Brain microvascular endothelial cell (primary cell): ENCODE measurements at regions not wholly inside any gene's neighbourhood (a gene's known extent, or its start where the extent isn't known, plus 50 kb on each side); places are given as distances from the start of the nearest gene placed in this dataset.

ENCODE experiments used
- DNase-seq: peaks from one replicate; pipeline ENCODE4 v3.0.0-alpha.2; 2020
- H3K27ac ChIP-seq: fragments of 250-450 bp; sonication (Bioruptor Pico); 2 replicates; pipeline ENCODE4 v1.5.1; 2020; ENCODE audit warnings: mild to moderate bottlenecking, moderate library complexity
- H3K27me3 ChIP-seq: fragments of 250-450 bp; sonication (Bioruptor Pico); replicated peaks from 2 replicates; pipeline ENCODE4 v1.5.1; 2020; ENCODE audit warnings: mild to moderate bottlenecking
- H3K36me3 ChIP-seq: fragments of 250-450 bp; sonication (Bioruptor Pico); replicated peaks from 2 replicates; pipeline ENCODE4 v1.5.1; 2020; ENCODE audit warnings: mild to moderate bottlenecking
- H3K4me3 ChIP-seq: 2 replicates; pipeline ENCODE4 v1.5.1; 2011; ENCODE audit warnings: low read depth, mild to moderate bottlenecking, control low read depth, low read length, moderate library complexity
- CTCF ChIP-seq: IDR thresholded peaks from 2 replicates; pipeline ENCODE4 v1.5.1; 2011; ENCODE audit warnings: low read depth, mild to moderate bottlenecking, moderate library complexity, low read length, control low read depth, inconsistent platforms; ENCODE audit errors: missing control alignments
- in situ Hi-C: cut with HindIII; loops from 2 replicates; pipeline ENCODE4 v1.10.0; 2017; ENCODE audit warnings: low sequenced_read_pairs, low pct_ligation_motif_present

GRCh38 chr10:117078168-117078837 lies 59.8 kb downstream of the VAX1 start:
- Histone ChIP-seq H3K27me3 (no peaks in the 10 kb centered on the region), H3K27ac (no peak overlapping the region), H3K4me3 (no peak overlapping the region), H3K36me3 (no peaks in the 10 kb centered on the region)
- in situ Hi-C loops, result no loop called here
- no peak for DNase-seq
- no peak for TF ChIP-seq CTCF

DNA sequence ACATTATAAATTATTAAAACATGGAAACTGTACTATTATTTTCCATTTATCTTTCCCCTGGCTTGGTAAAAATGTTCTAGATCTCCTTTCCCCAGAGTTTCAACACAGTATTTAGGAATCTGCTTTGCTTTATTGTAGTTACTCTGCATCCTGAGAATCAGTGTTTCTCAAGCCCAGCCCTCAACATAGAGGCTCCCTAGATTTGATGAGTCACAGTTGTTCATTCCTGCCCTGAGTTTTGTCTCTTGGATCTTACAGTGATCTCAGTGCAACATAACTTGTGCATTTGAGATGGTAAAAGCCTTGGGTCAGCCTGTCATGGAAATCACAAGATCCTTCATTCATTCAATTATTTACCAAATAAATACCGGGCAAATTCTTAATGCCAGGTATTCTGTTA lies 63.0 kb downstream of the VAX1 start:
- no peak for TF ChIP-seq CTCF

DNA sequence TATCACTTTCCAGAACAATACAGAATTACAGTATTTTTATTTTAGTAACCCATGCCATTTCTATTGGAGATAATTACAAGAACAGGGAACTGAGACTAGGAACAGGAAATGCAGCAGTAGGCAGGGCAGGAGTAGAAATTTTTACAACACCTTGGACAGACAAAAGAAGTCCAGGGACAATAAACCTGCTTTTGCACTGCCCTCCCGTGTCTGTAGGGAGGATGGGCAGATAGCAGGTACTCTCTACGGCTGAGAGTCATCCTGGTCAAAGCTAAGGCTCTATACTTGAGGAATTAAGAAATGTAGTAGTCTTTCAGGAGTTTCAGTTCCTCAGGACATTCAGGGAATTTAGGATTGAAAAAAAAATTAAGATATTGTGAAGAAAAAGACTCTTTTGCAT lies 63.4 kb downstream of the VAX1 start:
- TF ChIP-seq CTCF, result no peak
- Histone ChIP-seq H3K27ac (no peak overlapping the region), H3K36me3 (no peaks in the 10 kb centered on the region), H3K27me3 (no peaks in the 10 kb centered on the region), H3K4me3 (no peak overlapping the region)
- in situ Hi-C loops, result no loop called here
- DNase-seq, result no peak

More for the DNA sequence above, 63.0 kb downstream of the VAX1 start:
- Histone ChIP-seq H3K27me3 (no peaks in the 10 kb centered on the region), H3K4me3 (no peak overlapping the region), H3K27ac (no peak overlapping the region), H3K36me3 (no peaks in the 10 kb centered on the region)
- in situ Hi-C loops, result no loop called here
- peak; percentile 1 for DNase-seq

- in situ Hi-C loops, result no loop called here
Observed at GRCh38 chr10:117071286-117072050, 66.5 kb upstream of the SHTN1 start.

More at GRCh38 chr10:117071286-117072050, 66.5 kb upstream of the SHTN1 start:
- DNase-seq, result no peak
- Histone ChIP-seq H3K27ac (no peak overlapping the region), H3K27me3 (no peaks in the 10 kb centered on the region), H3K36me3 (no peaks in the 10 kb centered on the region), H3K4me3 (no peak overlapping the region)
- TF ChIP-seq CTCF, result no peak
